ENCODE measurements at regions not wholly inside any gene's neighbourhood (a gene's known extent, or its start where the extent isn't known, plus 50 kb on each side); places are given as distances from the start of the nearest gene placed in this dataset.

DNA sequence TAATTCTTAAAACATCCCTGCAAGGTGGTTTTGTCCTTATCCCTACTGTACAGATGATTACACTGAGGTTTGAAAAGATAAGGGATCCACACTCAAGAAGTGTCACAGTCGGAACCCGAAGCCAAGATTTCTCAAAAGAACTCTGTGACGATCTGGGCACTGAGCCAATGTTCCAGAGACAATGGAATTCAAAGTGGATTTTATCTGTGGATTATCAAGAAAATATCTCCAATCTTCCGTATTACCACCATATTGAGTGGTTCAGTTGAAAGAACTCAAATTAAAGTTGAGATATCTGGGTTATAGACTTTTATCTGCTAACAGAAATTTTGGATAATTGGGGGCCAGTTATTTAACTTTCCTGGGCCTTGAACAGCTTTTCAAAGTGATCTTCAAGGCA lies 100.0 kb upstream of the GRAMD1B start:
- TF ChIP-seq, protein P1, sequence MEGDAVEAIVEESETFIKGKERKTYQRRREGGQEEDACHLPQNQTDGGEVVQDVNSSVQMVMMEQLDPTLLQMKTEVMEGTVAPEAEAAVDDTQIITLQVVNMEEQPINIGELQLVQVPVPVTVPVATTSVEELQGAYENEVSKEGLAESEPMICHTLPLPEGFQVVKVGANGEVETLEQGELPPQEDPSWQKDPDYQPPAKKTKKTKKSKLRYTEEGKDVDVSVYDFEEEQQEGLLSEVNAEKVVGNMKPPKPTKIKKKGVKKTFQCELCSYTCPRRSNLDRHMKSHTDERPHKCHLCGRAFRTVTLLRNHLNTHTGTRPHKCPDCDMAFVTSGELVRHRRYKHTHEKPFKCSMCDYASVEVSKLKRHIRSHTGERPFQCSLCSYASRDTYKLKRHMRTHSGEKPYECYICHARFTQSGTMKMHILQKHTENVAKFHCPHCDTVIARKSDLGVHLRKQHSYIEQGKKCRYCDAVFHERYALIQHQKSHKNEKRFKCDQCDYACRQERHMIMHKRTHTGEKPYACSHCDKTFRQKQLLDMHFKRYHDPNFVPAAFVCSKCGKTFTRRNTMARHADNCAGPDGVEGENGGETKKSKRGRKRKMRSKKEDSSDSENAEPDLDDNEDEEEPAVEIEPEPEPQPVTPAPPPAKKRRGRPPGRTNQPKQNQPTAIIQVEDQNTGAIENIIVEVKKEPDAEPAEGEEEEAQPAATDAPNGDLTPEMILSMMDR (conservative IDR thresholded peaks at IDR 0.05; ENCODE audit: low read length): no peak
- TF ChIP-seq EZH2phosphoT487 (IDR thresholded peaks at IDR 0.05; ENCODE audit: borderline replicate concordance): no peak

Measured in Loucy (cell line).